HL-60 (cell line): ENCODE measurements at regions not wholly inside any gene's neighbourhood (a gene's known extent, or its start where the extent isn't known, plus 50 kb on each side); places are given as distances from the start of the nearest gene placed in this dataset.
"Not testable (repeated sequence)": the region's sequence is repeated elsewhere in the genome, so short reads cannot be mapped to it uniquely, and the experiment has no call there.

Experiments
- DNase-seq, 2 experiments: peaks; one replicate each; pipeline ENCODE4 v3.0.0-alpha.2; 2010 to 2020; ENCODE audit warnings: low read depth in 1 of 2, low spot score in 1 of 2
- H3K27ac ChIP-seq: fragments of 250-450 bp; sonication (Bioruptor Pico); replicated peaks from 2 replicates; pipeline ENCODE4 v1.5.1; 2020; ENCODE audit warnings: mild to moderate bottlenecking, moderate library complexity
- H3K27me3 ChIP-seq: fragments of 250-450 bp; sonication (Bioruptor Pico); 2 replicates; pipeline ENCODE4 v1.5.1; 2021; ENCODE audit warnings: mild to moderate bottlenecking, moderate library complexity; ENCODE audit not compliant: insufficient read depth, poor library complexity, severe bottlenecking
- H3K4me3 ChIP-seq: replicated peaks from 2 replicates; pipeline ENCODE4 v1.5.1; 2011; ENCODE audit warnings: mild to moderate bottlenecking, control low read depth, low read length; ENCODE audit not compliant: insufficient read depth
- CTCF ChIP-seq: IDR thresholded peaks from one replicate; pipeline ENCODE4 v1.5.1; 2011; ENCODE audit warnings: low read length, control low read depth, inconsistent platforms; ENCODE audit not compliant: insufficient read depth
- GABPA ChIP-seq: IDR thresholded peaks from 2 replicates; pipeline ENCODE4 v1.6.1; 2012; ENCODE audit warnings: low read depth
- POLR2AphosphoS5 ChIP-seq: IDR thresholded peaks from 2 replicates; pipeline ENCODE4 v1.6.1; 2012; ENCODE audit warnings: low read depth
- REST ChIP-seq: IDR thresholded peaks from 2 replicates; pipeline ENCODE4 v1.6.1; 2012; ENCODE audit warnings: low read depth; ENCODE audit not compliant: insufficient replicate concordance
- SPI1 ChIP-seq: IDR thresholded peaks from 2 replicates; pipeline ENCODE4 v1.6.1; 2012; ENCODE audit warnings: low read depth, mild to moderate bottlenecking, borderline replicate concordance

DNA sequence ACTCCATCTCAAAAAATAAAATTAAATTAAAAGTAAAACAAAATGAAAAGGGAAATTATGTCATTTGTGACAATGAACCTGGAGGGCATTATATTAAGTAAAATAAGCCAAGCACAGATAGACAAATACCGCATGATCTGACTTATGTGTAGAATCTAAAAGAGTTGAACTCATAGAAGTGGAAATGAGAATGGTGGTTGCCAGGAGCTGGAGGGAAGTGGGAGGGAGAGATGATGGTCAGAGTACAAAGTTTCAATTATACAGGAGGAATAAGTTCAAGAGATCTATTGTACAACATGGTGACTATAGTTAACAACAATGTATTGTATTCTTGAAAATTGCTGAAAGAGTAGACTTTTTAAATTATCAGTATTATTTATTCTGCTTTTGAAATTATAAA lies 183.4 kb downstream of the ID4 start:
- TF ChIP-seq SPI1: no peak
- TF ChIP-seq GABPA: no peak
- TF ChIP-seq CTCF: no peak
- no peak for TF ChIP-seq POLR2AphosphoS5
- no peak for TF ChIP-seq REST
- no peaks in the 10 kb centered on the region for H3K27me3 ChIP-seq
- no peak overlapping the region for H3K27ac ChIP-seq
- no peak overlapping the region for H3K4me3 ChIP-seq
- no peak for DNase-seq

DNA sequence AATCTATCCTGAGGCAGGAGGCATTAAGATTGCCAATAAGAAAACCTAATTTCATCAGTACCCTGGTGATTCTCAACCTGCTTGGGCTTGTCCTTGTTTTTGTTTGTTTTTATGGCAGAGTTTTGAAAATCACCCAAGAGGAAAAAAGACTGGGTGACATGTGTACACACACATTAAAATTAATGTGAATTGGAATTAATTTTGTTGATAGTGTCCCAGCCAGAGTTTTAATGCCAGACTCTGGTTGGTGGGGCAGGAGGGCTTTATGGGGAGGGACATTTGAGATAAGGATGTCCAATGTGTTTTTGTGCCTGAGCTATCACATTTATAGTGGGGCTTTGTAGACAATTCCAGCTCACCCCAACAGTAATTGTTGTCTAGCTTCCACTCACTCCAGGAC lies 184.6 kb downstream of the ID4 start:
- no peak for TF ChIP-seq GABPA
- no peak for TF ChIP-seq CTCF
- TF ChIP-seq REST: no peak
- no peak for TF ChIP-seq POLR2AphosphoS5
- no peak for TF ChIP-seq SPI1
- DNase-seq: no peak

GRCh38 chr6:20023549-20024315 lies 186.6 kb downstream of the ID4 start:
- peak in 1 of 2 experiments; percentile 46 for DNase-seq
- H3K4me3 ChIP-seq, H3K27me3 ChIP-seq, H3K27ac ChIP-seq: not testable (repeated sequence)
- peak; percentile 38 for TF ChIP-seq GABPA

More for the DNA sequence above, 184.6 kb downstream of the ID4 start:
- Histone ChIP-seq H3K27me3 (no peaks in the 10 kb centered on the region), H3K4me3 (no peak overlapping the region), H3K27ac (no peak overlapping the region)

DNA sequence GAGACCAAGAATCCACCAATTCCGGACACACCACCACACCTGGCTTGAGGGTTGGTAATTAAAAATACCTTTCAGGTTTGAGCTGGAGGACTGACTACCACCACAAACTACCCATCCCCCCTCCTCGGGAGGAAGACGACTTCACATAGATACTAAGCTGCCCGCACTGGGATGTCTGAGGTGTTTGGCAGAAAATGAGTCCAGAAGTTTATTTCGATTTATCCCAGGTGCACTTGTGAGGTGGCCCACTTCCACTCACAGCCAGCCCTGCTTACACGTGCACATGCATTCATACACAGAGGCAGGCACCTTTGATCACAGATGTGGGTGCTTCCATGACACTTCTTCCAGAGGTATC lies 187.1 kb downstream of the ID4 start:
- TF ChIP-seq GABPA: no peak
- TF ChIP-seq SPI1: no peak
- TF ChIP-seq CTCF: no peak
- no peak for TF ChIP-seq POLR2AphosphoS5
- no peak for TF ChIP-seq REST
- Histone ChIP-seq H3K27me3 (no peaks in the 10 kb centered on the region), H3K4me3 (no peak overlapping the region), H3K27ac (no peak overlapping the region)
- no peak for DNase-seq
